Dendritic cell treated with granulocyte-macrophage colony-stimulating factor and Interleukin-4, amounts not matched to agents 40 ng/mL and 50 ng/mL, for 4 days (primary cell): ENCODE measurements at regions not wholly inside any gene's neighbourhood (a gene's known extent, or its start where the extent isn't known, plus 50 kb on each side); places are given as distances from the start of the nearest gene placed in this dataset.
"Not testable (repeated sequence)": the region's sequence is repeated elsewhere in the genome, so short reads cannot be mapped to it uniquely, and the experiment has no call there.

Source experiments
- H3K27ac Mint-ChIP-seq: one replicate; pipeline ENCODE4 v1.8.0; 2022; ENCODE audit warnings: mild to moderate bottlenecking, mixed read lengths
- H3K27me3 Mint-ChIP-seq: one replicate; pipeline ENCODE4 v1.8.0; 2022; ENCODE audit warnings: mild to moderate bottlenecking, mixed read lengths
- H3K36me3 Mint-ChIP-seq: one replicate; pipeline ENCODE4 v1.8.0; 2022; ENCODE audit warnings: low read depth, mixed read lengths
- H3K4me1 Mint-ChIP-seq: one replicate; pipeline ENCODE4 v1.8.0; 2022; ENCODE audit warnings: low read depth, mixed read lengths
- H3K4me3 Mint-ChIP-seq: one replicate; pipeline ENCODE4 v1.8.0; 2022; ENCODE audit warnings: mild to moderate bottlenecking, moderate library complexity, mixed read lengths
- H3K9me3 Mint-ChIP-seq: one replicate; pipeline ENCODE4 v1.8.0; 2022; ENCODE audit warnings: mixed read lengths
- intact Hi-C: fragments of 100-400 bp; cut with micrococcal nuclease; formaldehyde crosslinking; loops from one replicate; pipeline ENCODE4 v1.15.0; 2022

GRCh38 chr14:71346685-71347084 lies 439.4 kb downstream of the PCNX1 start:
- intact Hi-C loops: no loop called here
- no peaks in the 10 kb centered on the region for H3K9me3 Mint-ChIP-seq
- no peaks in the 10 kb centered on the region for H3K27me3 Mint-ChIP-seq
- peaks cover 34% of the 10 kb centered on the region for H3K4me1 Mint-ChIP-seq
- H3K36me3 Mint-ChIP-seq: peaks cover 23% of the 10 kb centered on the region
- no peak overlapping the region for H3K27ac Mint-ChIP-seq
- no peak overlapping the region for H3K4me3 Mint-ChIP-seq

- intact Hi-C loops: no loop called here
- Mint-ChIP-seq H3K36me3 (peaks cover 33% of the 10 kb centered on the region), H3K9me3 (no peaks in the 10 kb centered on the region), H3K27me3 (no peaks in the 10 kb centered on the region), H3K27ac (no peak overlapping the region), H3K4me1 (peaks cover 25% of the 10 kb centered on the region), H3K4me3 (no peak overlapping the region)
Observed at GRCh38 chr14:71348394-71348793, 441.1 kb downstream of the PCNX1 start.

GRCh38 chr14:71348817-71349216 lies 441.6 kb downstream of the PCNX1 start:
- Mint-ChIP-seq H3K4me1 (peaks cover 24% of the 10 kb centered on the region), H3K4me3 (no peak overlapping the region), H3K9me3 (no peaks in the 10 kb centered on the region), H3K36me3 (peaks cover 37% of the 10 kb centered on the region), H3K27ac (no peak overlapping the region), H3K27me3 (no peaks in the 10 kb centered on the region)
- intact Hi-C loops: no loop called here

- intact Hi-C loops: no loop called here
- Mint-ChIP-seq H3K27me3 (no peaks in the 10 kb centered on the region), H3K4me1 (peaks cover 27% of the 10 kb centered on the region), H3K36me3 (peaks cover 43% of the 10 kb centered on the region), H3K4me3 (no peak overlapping the region), H3K27ac (no peak overlapping the region), H3K9me3 (peaks cover 12% of the 10 kb centered on the region)
Observed at GRCh38 chr14:71354142-71354541, 446.9 kb downstream of the PCNX1 start.

GRCh38 chr14:71354801-71355200 lies 447.5 kb downstream of the PCNX1 start:
- peaks cover 18% of the 10 kb centered on the region for H3K9me3 Mint-ChIP-seq
- H3K4me3 Mint-ChIP-seq: no peak overlapping the region
- peak overlapping the region; percentile 68 for H3K27ac Mint-ChIP-seq
- H3K36me3 Mint-ChIP-seq: peaks cover 44% of the 10 kb centered on the region
- peaks cover 34% of the 10 kb centered on the region for H3K4me1 Mint-ChIP-seq
- intact Hi-C loops: no loop called here
- H3K27me3 Mint-ChIP-seq: no peaks in the 10 kb centered on the region

- Mint-ChIP-seq H3K4me1 (peaks cover 41% of the 10 kb centered on the region), H3K36me3 (peaks cover 43% of the 10 kb centered on the region), H3K9me3 (peaks cover 21% of the 10 kb centered on the region), H3K27me3 (no peaks in the 10 kb centered on the region), H3K27ac (peak overlapping the region; percentile 68), H3K4me3 (no peak overlapping the region)
- intact Hi-C loops: no loop called here
Observed at GRCh38 chr14:71355324-71356201, 448.3 kb downstream of the PCNX1 start.

- H3K27me3 Mint-ChIP-seq: no peaks in the 10 kb centered on the region
- intact Hi-C loops: no loop called here
- peaks cover 21% of the 10 kb centered on the region for H3K9me3 Mint-ChIP-seq
- H3K27ac Mint-ChIP-seq: peak overlapping the region; percentile 86
- peaks cover 51% of the 10 kb centered on the region for H3K4me1 Mint-ChIP-seq
- H3K36me3 Mint-ChIP-seq: peaks cover 39% of the 10 kb centered on the region
- no peak overlapping the region for H3K4me3 Mint-ChIP-seq
Observed at GRCh38 chr14:71358209-71358931, 451.1 kb downstream of the PCNX1 start.

GRCh38 chr14:71358932-71359421 lies 451.7 kb downstream of the PCNX1 start:
- Mint-ChIP-seq H3K36me3 (peaks cover 35% of the 10 kb centered on the region), H3K27ac (peak overlapping the region; percentile 86), H3K9me3 (peaks cover 21% of the 10 kb centered on the region), H3K4me1 (peaks cover 51% of the 10 kb centered on the region)
- intact Hi-C loops, H3K4me3 Mint-ChIP-seq, H3K27me3 Mint-ChIP-seq: not testable (repeated sequence)

- peak overlapping the region; percentile 86 for H3K27ac Mint-ChIP-seq
- H3K4me3 Mint-ChIP-seq: no peak overlapping the region
- intact Hi-C loops: no loop called here
- peaks cover 35% of the 10 kb centered on the region for H3K36me3 Mint-ChIP-seq
- H3K4me1 Mint-ChIP-seq: peaks cover 58% of the 10 kb centered on the region
- no peaks in the 10 kb centered on the region for H3K27me3 Mint-ChIP-seq
- peaks cover 21% of the 10 kb centered on the region for H3K9me3 Mint-ChIP-seq
Observed at GRCh38 chr14:71359823-71360222, 452.6 kb downstream of the PCNX1 start.

- H3K27me3 Mint-ChIP-seq: no peaks in the 10 kb centered on the region
- intact Hi-C loops: no loop called here
- no peak overlapping the region for H3K4me3 Mint-ChIP-seq
- peaks cover 35% of the 10 kb centered on the region for H3K36me3 Mint-ChIP-seq
- peaks cover 21% of the 10 kb centered on the region for H3K9me3 Mint-ChIP-seq
- H3K4me1 Mint-ChIP-seq: peaks cover 52% of the 10 kb centered on the region
- peak overlapping the region; percentile 86 for H3K27ac Mint-ChIP-seq
Observed at GRCh38 chr14:71361336-71361735, 454.1 kb downstream of the PCNX1 start.

GRCh38 chr14:71361874-71362273 lies 454.6 kb downstream of the PCNX1 start:
- Mint-ChIP-seq H3K9me3 (peaks cover 21% of the 10 kb centered on the region), H3K4me3 (no peak overlapping the region), H3K4me1 (peaks cover 52% of the 10 kb centered on the region), H3K27ac (peak overlapping the region; percentile 86), H3K27me3 (no peaks in the 10 kb centered on the region), H3K36me3 (peaks cover 35% of the 10 kb centered on the region)
- intact Hi-C loops: loop anchor here (2.0 kb wide), 1 partner anchor 39 kb away; no protein-coding TSS in a partner anchor

GRCh38 chr14:71362282-71362681 lies 455.0 kb downstream of the PCNX1 start:
- Mint-ChIP-seq H3K4me1 (peaks cover 52% of the 10 kb centered on the region), H3K27ac (peak overlapping the region; percentile 86), H3K9me3 (peaks cover 21% of the 10 kb centered on the region), H3K36me3 (peaks cover 35% of the 10 kb centered on the region), H3K27me3 (no peaks in the 10 kb centered on the region), H3K4me3 (peak overlapping the region; percentile 2)
- intact Hi-C loops: loop anchor here (2.0 kb wide), 1 partner anchor 39 kb away; no protein-coding TSS in a partner anchor

GRCh38 chr14:71362920-71363584 lies 455.8 kb downstream of the PCNX1 start:
- Mint-ChIP-seq H3K9me3 (peaks cover 21% of the 10 kb centered on the region), H3K27ac (peak overlapping the region; percentile 86), H3K4me1 (peaks cover 52% of the 10 kb centered on the region), H3K27me3 (no peaks in the 10 kb centered on the region), H3K36me3 (peaks cover 28% of the 10 kb centered on the region), H3K4me3 (no peak overlapping the region)
- intact Hi-C loops: loop anchor here (1.0 to 2.0 kb wide), 2 partner anchors 36 to 40 kb away; no protein-coding TSS in a partner anchor
